HEK293 (cell line): ENCODE measurements at regions not wholly inside any gene's neighbourhood (a gene's known extent, or its start where the extent isn't known, plus 50 kb on each side); places are given as distances from the start of the nearest gene placed in this dataset.

ENCODE experiments used
- GLI4 ChIP-seq: fragments of 450-650 bp; formaldehyde crosslinking; IDR thresholded peaks from 2 replicates; pipeline ENCODE4 v1.5.1; 2016; ENCODE audit warnings: missing biosample characterization, missing genetic modification characterization
- TF ChIP-seq, protein P1 (sequence below): fragments of 450-650 bp; formaldehyde crosslinking; IDR thresholded peaks from 2 replicates; pipeline ENCODE4 v1.5.1; 2016; ENCODE audit warnings: missing biosample characterization, missing genetic modification characterization

DNA sequence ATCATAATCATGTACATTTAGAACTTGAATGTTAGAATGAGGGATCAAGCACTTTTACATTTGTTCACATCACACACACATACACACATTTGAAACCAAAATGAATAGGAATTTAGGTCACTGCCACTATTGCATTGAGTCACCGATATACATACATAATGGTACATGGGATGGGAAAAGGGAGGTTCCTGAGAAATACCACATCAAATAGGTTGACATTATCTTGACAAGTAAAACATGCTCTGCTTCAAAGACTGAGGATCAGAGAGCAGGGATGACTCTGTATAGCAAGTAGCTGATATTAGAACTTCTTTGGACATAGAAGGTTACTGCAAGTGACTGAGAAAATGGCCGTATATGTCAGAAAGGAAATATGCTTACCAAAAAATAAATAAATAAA is 847.2 kb downstream of the PLOD2 start:
- TF ChIP-seq GLI4 (tag by site-specific recombination): no peak
- TF ChIP-seq, protein P1, sequence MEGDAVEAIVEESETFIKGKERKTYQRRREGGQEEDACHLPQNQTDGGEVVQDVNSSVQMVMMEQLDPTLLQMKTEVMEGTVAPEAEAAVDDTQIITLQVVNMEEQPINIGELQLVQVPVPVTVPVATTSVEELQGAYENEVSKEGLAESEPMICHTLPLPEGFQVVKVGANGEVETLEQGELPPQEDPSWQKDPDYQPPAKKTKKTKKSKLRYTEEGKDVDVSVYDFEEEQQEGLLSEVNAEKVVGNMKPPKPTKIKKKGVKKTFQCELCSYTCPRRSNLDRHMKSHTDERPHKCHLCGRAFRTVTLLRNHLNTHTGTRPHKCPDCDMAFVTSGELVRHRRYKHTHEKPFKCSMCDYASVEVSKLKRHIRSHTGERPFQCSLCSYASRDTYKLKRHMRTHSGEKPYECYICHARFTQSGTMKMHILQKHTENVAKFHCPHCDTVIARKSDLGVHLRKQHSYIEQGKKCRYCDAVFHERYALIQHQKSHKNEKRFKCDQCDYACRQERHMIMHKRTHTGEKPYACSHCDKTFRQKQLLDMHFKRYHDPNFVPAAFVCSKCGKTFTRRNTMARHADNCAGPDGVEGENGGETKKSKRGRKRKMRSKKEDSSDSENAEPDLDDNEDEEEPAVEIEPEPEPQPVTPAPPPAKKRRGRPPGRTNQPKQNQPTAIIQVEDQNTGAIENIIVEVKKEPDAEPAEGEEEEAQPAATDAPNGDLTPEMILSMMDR: no peak
